ENCODE measurements at regions not wholly inside any gene's neighbourhood (a gene's known extent, or its start where the extent isn't known, plus 50 kb on each side); places are given as distances from the start of the nearest gene placed in this dataset.

DNA sequence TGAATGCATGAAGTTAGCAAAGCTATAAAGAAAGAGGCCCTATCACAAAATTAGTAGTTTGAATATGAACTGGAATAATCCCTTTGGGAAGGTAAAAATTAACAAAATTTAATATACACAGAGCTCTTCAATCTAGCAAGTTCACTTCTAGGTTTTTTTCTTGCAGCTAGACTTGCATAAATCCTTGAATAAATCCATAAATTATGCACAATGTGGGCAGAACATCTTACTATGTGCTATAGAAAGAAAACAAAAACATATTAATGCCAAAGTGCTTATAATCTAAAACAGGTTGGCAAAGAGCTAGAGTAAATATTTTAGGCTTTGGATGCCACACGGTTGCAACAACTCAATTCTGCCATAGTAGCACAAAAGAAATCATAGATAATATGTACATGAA lies 138.5 kb upstream of the FREM1 start:
- TF ChIP-seq CTCF (IDR thresholded peaks at IDR 0.05) (no peak), POLR2A (IDR thresholded peaks at IDR 0.05) (no peak), EP300 (IDR thresholded peaks at IDR 0.05) (no peak), POLR2AphosphoS5 (IDR thresholded peaks at IDR 0.05) (no peak)
